HG02943 (cell line): ENCODE measurements at regions not wholly inside any gene's neighbourhood (a gene's known extent, or its start where the extent isn't known, plus 50 kb on each side); places are given as distances from the start of the nearest gene placed in this dataset.

Source experiments
- ATAC-seq: cut with Tn5 transposase; IDR thresholded peaks from one replicate; pipeline ENCODE4 v1.9.1; 2021; ENCODE audit warnings: mild to moderate bottlenecking, low read depth, moderate library complexity; ENCODE audit not compliant: unreplicated experiment

GRCh38 chr15:85305050-85305449 is 75.4 kb upstream of the AKAP13 start:
- no peak for ATAC-seq

- no peak for ATAC-seq
These were observed 73.3 kb upstream of the AKAP13 start for GRCh38 chr15:85306946-85307686.

GRCh38 chr15:85307687-85308045 is 72.7 kb upstream of the AKAP13 start:
- no peak for ATAC-seq

GRCh38 chr15:85311647-85312046 is 68.8 kb upstream of the AKAP13 start:
- no peak for ATAC-seq

GRCh38 chr15:85312486-85312885 is 67.9 kb upstream of the AKAP13 start:
- peak; percentile 60 for ATAC-seq

GRCh38 chr15:85312929-85313331 is 67.5 kb upstream of the AKAP13 start:
- ATAC-seq: peak; percentile 23

- ATAC-seq: no peak
These were observed 67.1 kb upstream of the AKAP13 start for GRCh38 chr15:85313339-85313738.

GRCh38 chr15:85314146-85314545 is 66.3 kb upstream of the AKAP13 start:
- ATAC-seq: no peak

- no peak for ATAC-seq
These were observed 65.8 kb upstream of the AKAP13 start for GRCh38 chr15:85314633-85315032.

GRCh38 chr15:85316244-85316934 is 64.0 kb upstream of the AKAP13 start:
- no peak for ATAC-seq

- peak; percentile 86 for ATAC-seq
These were observed 62.2 kb upstream of the AKAP13 start for GRCh38 chr15:85318048-85318731.

- ATAC-seq: peak; percentile 16
These were observed 61.7 kb upstream of the AKAP13 start for GRCh38 chr15:85318732-85319076.

GRCh38 chr15:85324202-85324601 is 56.2 kb upstream of the AKAP13 start:
- ATAC-seq: no peak

GRCh38 chr15:85325834-85326233 is 54.6 kb upstream of the AKAP13 start:
- no peak for ATAC-seq

- no peak for ATAC-seq
These were observed 54.1 kb upstream of the AKAP13 start for GRCh38 chr15:85326291-85326690.

- ATAC-seq: no peak
These were observed 52.6 kb upstream of the AKAP13 start for GRCh38 chr15:85327820-85328219.

GRCh38 chr15:85329561-85330422 is 50.6 kb upstream of the AKAP13 start:
- ATAC-seq: peak; percentile 69
